Endodermal cell (in vitro differentiated cells): ENCODE measurements at regions not wholly inside any gene's neighbourhood (a gene's known extent, or its start where the extent isn't known, plus 50 kb on each side); places are given as distances from the start of the nearest gene placed in this dataset.

ENCODE experiments used
- DNase-seq: peaks from one replicate; pipeline ENCODE4 v3.0.0-alpha.2; 2017
- H3K27ac ChIP-seq: 2 replicates; pipeline ENCODE4 v1.5.1; 2013; ENCODE audit warnings: mild to moderate bottlenecking, low read depth, low read length, moderate library complexity
- H3K27me3 ChIP-seq: 2 replicates; pipeline ENCODE4 v1.6.1; 2013; ENCODE audit warnings: mild to moderate bottlenecking, low read length, moderate library complexity; ENCODE audit not compliant: insufficient read depth, control insufficient read depth, poor library complexity, severe bottlenecking
- H3K36me3 ChIP-seq: 2 replicates; pipeline ENCODE4 v1.7.0; 2013; ENCODE audit warnings: mild to moderate bottlenecking, low read length, moderate library complexity; ENCODE audit not compliant: control insufficient read depth, insufficient read depth
- H3K4me1 ChIP-seq: one replicate; pipeline ENCODE4 v1.7.0; 2013; ENCODE audit warnings: low read length; ENCODE audit not compliant: control insufficient read depth, insufficient read depth
- H3K4me3 ChIP-seq: 2 replicates; pipeline ENCODE4 v1.5.1; 2013; ENCODE audit warnings: mild to moderate bottlenecking, low read length, moderate library complexity
- H3K9ac ChIP-seq: 2 replicates; pipeline ENCODE4 v1.6.1; 2013; ENCODE audit warnings: mild to moderate bottlenecking, low read length, moderate library complexity; ENCODE audit not compliant: poor library complexity, severe bottlenecking; ENCODE audit errors: extremely low read depth
- H3K9me3 ChIP-seq: 2 replicates; pipeline ENCODE4 v1.6.1; 2013; ENCODE audit warnings: mild to moderate bottlenecking, low read length, moderate library complexity; ENCODE audit not compliant: control insufficient read depth
- H3K27ac Mint-ChIP-seq: 2 replicates; pipeline ENCODE4 v1.8.0; 2020; ENCODE audit warnings: mixed read lengths
- H3K27me3 Mint-ChIP-seq: 2 replicates; pipeline ENCODE4 v1.8.0; 2021; ENCODE audit warnings: mild to moderate bottlenecking, mixed read lengths; ENCODE audit not compliant: insufficient read depth
- H3K36me3 Mint-ChIP-seq: 2 replicates; pipeline ENCODE4 v1.8.0; 2020; ENCODE audit warnings: low read depth, mixed read lengths
- H3K4me1 Mint-ChIP-seq: 2 replicates; pipeline ENCODE4 v1.8.0; 2020; ENCODE audit warnings: mixed read lengths
- H3K4me3 Mint-ChIP-seq: 2 replicates; pipeline ENCODE4 v1.8.0; 2020; ENCODE audit warnings: mild to moderate bottlenecking, moderate library complexity, mixed read lengths
- H3K9me3 Mint-ChIP-seq: 2 replicates; pipeline ENCODE4 v1.8.0; 2020; ENCODE audit warnings: mild to moderate bottlenecking, mixed read lengths
- CTCF ChIP-seq: fragments of 200-600 bp; sonication (generic); conservative IDR thresholded peaks from 2 replicates; pipeline ENCODE4 v1.5.0; 2021; ENCODE audit warnings: antibody characterized with exemption, mild to moderate bottlenecking
- WGBS, 2 experiments: methylation state at CpG; one replicate each; pipeline versions ENCODE4 v1.1.5 to v1.1.7; 2013; ENCODE audit warnings: missing lambda C conversion rate in 2 of 2, mixed read lengths in 1 of 2; ENCODE audit not compliant: insufficient coverage in 1 of 2, insufficient read length in 1 of 2; 5-methylcytosine and 5-hydroxymethylcytosine counted together

GRCh38 chr10:106493226-106493625, 671.3 kb downstream of the SORCS1 start:
- no peaks in the 10 kb centered on the region for H3K36me3 Mint-ChIP-seq
- Histone ChIP-seq H3K4me1 (no peaks in the 10 kb centered on the region), H3K9ac (no peak overlapping the region), H3K36me3 (no peaks in the 10 kb centered on the region), H3K4me3 (no peak overlapping the region), H3K9me3 (peaks cover 14% of the 10 kb centered on the region), H3K27ac (peak overlapping the region; percentile 59), H3K27me3 (no peaks in the 10 kb centered on the region)
- peaks cover 4% of the 10 kb centered on the region for H3K9me3 Mint-ChIP-seq
- H3K4me3 Mint-ChIP-seq, result no peak overlapping the region
- WGBS, 2 experiments, result 59 to 88% methylated on average over 2 to 3 of the region's 3 CpGs
- TF ChIP-seq CTCF, result no peak
- DNase-seq, result no peak
- H3K27me3 Mint-ChIP-seq, result peaks cover 7% of the 10 kb centered on the region
- no peak overlapping the region for H3K27ac Mint-ChIP-seq
- peaks cover 2% of the 10 kb centered on the region for H3K4me1 Mint-ChIP-seq

GRCh38 chr10:106487726-106488125, 676.8 kb downstream of the SORCS1 start:
- no peaks in the 10 kb centered on the region for H3K36me3 ChIP-seq
- no peak overlapping the region for H3K27ac ChIP-seq
- H3K4me3 ChIP-seq, result no peak overlapping the region
- DNase-seq, result no peak
- peaks cover 4% of the 10 kb centered on the region for H3K4me1 Mint-ChIP-seq
- TF ChIP-seq CTCF, result no peak
- H3K9ac ChIP-seq, result no peak overlapping the region
- no peaks in the 10 kb centered on the region for H3K27me3 Mint-ChIP-seq
- H3K27ac Mint-ChIP-seq, result no peak overlapping the region
- H3K27me3 ChIP-seq, result no peaks in the 10 kb centered on the region
- no peak overlapping the region for H3K4me3 Mint-ChIP-seq
- H3K4me1 ChIP-seq, result no peaks in the 10 kb centered on the region
- peaks cover 14% of the 10 kb centered on the region for H3K9me3 ChIP-seq
- peaks cover 4% of the 10 kb centered on the region for H3K9me3 Mint-ChIP-seq
- 80 to 100% methylated on average over 1 of the region's 1 CpG for WGBS, 2 experiments
- H3K36me3 Mint-ChIP-seq, result no peaks in the 10 kb centered on the region

DNA sequence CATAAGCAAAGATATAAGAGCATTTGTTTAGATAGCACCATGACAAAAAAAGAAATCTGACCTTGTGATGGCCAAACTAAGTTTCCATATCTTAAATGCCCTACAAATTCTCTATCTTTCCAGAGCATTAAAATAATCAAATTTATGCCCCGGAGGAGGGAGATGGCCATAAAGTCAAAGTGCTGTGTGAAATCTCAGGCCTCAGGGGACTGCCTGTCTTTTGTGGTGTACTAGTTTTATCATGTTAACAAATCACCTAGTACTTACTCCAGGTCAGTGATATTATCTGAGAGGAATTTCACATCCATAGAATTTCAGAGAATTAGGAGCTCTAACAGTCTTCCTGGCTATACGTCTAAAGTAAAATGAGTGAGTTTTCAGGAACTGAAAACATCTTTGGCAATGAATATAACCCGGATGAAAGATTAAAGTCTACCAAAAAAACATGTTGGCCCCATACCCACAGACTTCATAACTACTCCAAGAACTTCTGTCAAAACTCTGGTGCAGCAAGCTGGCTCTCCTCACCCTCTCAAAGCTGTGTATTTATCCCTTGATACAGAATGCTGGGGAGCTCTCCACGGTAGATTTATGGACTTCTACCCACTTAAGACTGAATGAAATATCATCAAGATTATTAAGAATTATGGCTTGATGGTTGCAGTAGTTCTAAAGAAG, 682.8 kb downstream of the SORCS1 start:
- Histone ChIP-seq H3K9ac (no peak overlapping the region), H3K4me3 (peak overlapping the region; percentile 31), H3K4me1 (peaks cover 8% of the 10 kb centered on the region), H3K9me3 (no peaks in the 10 kb centered on the region), H3K36me3 (no peaks in the 10 kb centered on the region), H3K27ac (no peak overlapping the region), H3K27me3 (no peaks in the 10 kb centered on the region)
- Mint-ChIP-seq H3K4me1 (peaks cover 24% of the 10 kb centered on the region), H3K27ac (no peak overlapping the region), H3K36me3 (no peaks in the 10 kb centered on the region), H3K27me3 (no peaks in the 10 kb centered on the region), H3K4me3 (no peak overlapping the region), H3K9me3 (no peaks in the 10 kb centered on the region)
- no peak for TF ChIP-seq CTCF
- WGBS, 2 experiments, result 83 to 92% methylated on average over 3 to 4 of the region's 4 CpGs
- no peak for DNase-seq
